Activated CD8-positive, alpha-beta T cell treated with anti-CD3 and anti-CD28 coated beads for 36 hours (primary cell): ENCODE measurements at regions not wholly inside any gene's neighbourhood (a gene's known extent, or its start where the extent isn't known, plus 50 kb on each side); places are given as distances from the start of the nearest gene placed in this dataset.

Experiments used
- ATAC-seq: fragments of 200-7000 bp; cut with Tn5 transposase; one replicate; pipeline ENCODE4 v1.10.0; 2021; ENCODE audit warnings: mild to moderate bottlenecking, moderate library complexity
- CTCF ChIA-PET: fragments of 350-600 bp; sonication (Branson Sonifier 250); formaldehyde crosslinking; loops from one replicate; lab custom pipeline; 2021; ENCODE audit warnings: antibody characterized with exemption; lab: Charles Lee
- POLR2A ChIA-PET: fragments of 350-600 bp; sonication (Branson Sonifier 250); formaldehyde crosslinking; loops from one replicate; lab custom pipeline; 2021; ENCODE audit warnings: antibody characterized with exemption; lab: Charles Lee
- DNase-seq: peaks from one replicate; pipeline ENCODE4 v3.0.0-alpha.2; 2020
- H3K27ac Mint-ChIP-seq: one replicate; pipeline ENCODE4 v1.8.0; 2021; ENCODE audit warnings: mild to moderate bottlenecking, mixed read lengths
- H3K27me3 Mint-ChIP-seq: one replicate; pipeline ENCODE4 v1.8.0; 2021; ENCODE audit warnings: mixed read lengths
- H3K36me3 Mint-ChIP-seq: one replicate; pipeline ENCODE4 v1.8.0; 2021; ENCODE audit warnings: low read depth, mixed read lengths
- H3K4me1 Mint-ChIP-seq: one replicate; pipeline ENCODE4 v1.8.0; 2021; ENCODE audit warnings: low read depth, mixed read lengths
- H3K4me3 Mint-ChIP-seq: one replicate; pipeline ENCODE4 v1.8.0; 2021; ENCODE audit warnings: mild to moderate bottlenecking, moderate library complexity, mixed read lengths
- H3K9me3 Mint-ChIP-seq: one replicate; pipeline ENCODE4 v1.8.0; 2021; ENCODE audit warnings: mixed read lengths
- CTCF ChIP-seq: fragments of 200-600 bp; IDR thresholded peaks from one replicate; pipeline ENCODE4 v1.8.0; 2022; ENCODE audit warnings: antibody characterized with exemption, mild to moderate bottlenecking
- intact Hi-C: fragments of 100-400 bp; cut with micrococcal nuclease; formaldehyde crosslinking; loops from one replicate; pipeline ENCODE4 v1.10.0; 2022

GRCh38 chr6:94401311-94401710 is 982.0 kb upstream of the EPHA7 start:
- no peak for TF ChIP-seq CTCF
- ATAC-seq = no peak

GRCh38 chr6:94394822-94395221 is 975.5 kb upstream of the EPHA7 start:
- intact Hi-C loops = no loop called here
- Mint-ChIP-seq H3K27me3 (no peaks in the 10 kb centered on the region), H3K9me3 (peaks cover 3% of the 10 kb centered on the region), H3K4me3 (no peak overlapping the region), H3K4me1 (no peaks in the 10 kb centered on the region), H3K36me3 (no peaks in the 10 kb centered on the region), H3K27ac (no peak overlapping the region)
- ATAC-seq (no peak), DNase-seq (no peak)
- POLR2A ChIA-PET = no interaction called here
- TF ChIP-seq CTCF = no peak
- CTCF ChIA-PET = no interaction called here

More at GRCh38 chr6:94401311-94401710, 982.0 kb upstream of the EPHA7 start:
- POLR2A ChIA-PET = no interaction called here
- H3K27me3 Mint-ChIP-seq = no peaks in the 10 kb centered on the region
- H3K27ac Mint-ChIP-seq = no peak overlapping the region
- CTCF ChIA-PET = no interaction called here
- no peaks in the 10 kb centered on the region for H3K36me3 Mint-ChIP-seq
- DNase-seq = no peak
- no peaks in the 10 kb centered on the region for H3K4me1 Mint-ChIP-seq
- peaks cover 3% of the 10 kb centered on the region for H3K9me3 Mint-ChIP-seq
- intact Hi-C loops = no loop called here
- H3K4me3 Mint-ChIP-seq = no peak overlapping the region

DNA sequence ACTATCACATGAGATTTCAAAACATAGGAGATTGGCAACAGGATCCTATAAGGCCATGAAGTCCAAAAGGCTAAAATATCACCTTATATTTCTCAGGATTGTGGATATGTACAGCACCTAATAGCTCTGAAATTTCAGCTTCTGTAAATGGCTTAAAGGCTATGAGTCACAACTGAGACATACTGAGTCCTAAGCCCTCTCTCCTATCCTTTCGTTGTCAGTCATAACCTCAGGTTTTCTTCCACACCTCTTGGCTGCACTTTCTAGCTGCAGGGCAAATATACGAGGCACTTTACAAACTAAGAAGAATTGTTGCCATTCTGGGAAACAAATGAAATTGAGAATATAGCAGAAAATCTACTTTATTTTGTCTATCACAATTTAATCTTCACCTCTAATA is 969.9 kb upstream of the EPHA7 start:
- Mint-ChIP-seq H3K4me3 (no peak overlapping the region), H3K9me3 (peaks cover 2% of the 10 kb centered on the region), H3K4me1 (no peaks in the 10 kb centered on the region), H3K36me3 (no peaks in the 10 kb centered on the region), H3K27me3 (no peaks in the 10 kb centered on the region), H3K27ac (no peak overlapping the region)
- no peak for TF ChIP-seq CTCF
- ChIA-PET POLR2A (no interaction called here), CTCF (no interaction called here)
- intact Hi-C loops = no loop called here
- DNase-seq = no peak
- no peak for ATAC-seq

GRCh38 chr6:94377835-94378234 is 958.5 kb upstream of the EPHA7 start:
- TF ChIP-seq CTCF = no peak
- peaks cover 5% of the 10 kb centered on the region for H3K9me3 Mint-ChIP-seq
- no peaks in the 10 kb centered on the region for H3K4me1 Mint-ChIP-seq
- no peak for ATAC-seq
- intact Hi-C loops = no loop called here
- POLR2A ChIA-PET = no interaction called here
- CTCF ChIA-PET = no interaction called here
- no peak overlapping the region for H3K27ac Mint-ChIP-seq
- H3K36me3 Mint-ChIP-seq = no peaks in the 10 kb centered on the region
- no peak overlapping the region for H3K4me3 Mint-ChIP-seq
- no peak for DNase-seq
- no peaks in the 10 kb centered on the region for H3K27me3 Mint-ChIP-seq

GRCh38 chr6:94376876-94377275 is 957.5 kb upstream of the EPHA7 start:
- Mint-ChIP-seq H3K9me3 (peaks cover 5% of the 10 kb centered on the region), H3K4me1 (no peaks in the 10 kb centered on the region), H3K36me3 (no peaks in the 10 kb centered on the region), H3K4me3 (no peak overlapping the region), H3K27ac (no peak overlapping the region), H3K27me3 (no peaks in the 10 kb centered on the region)
- no peak for TF ChIP-seq CTCF
- CTCF ChIA-PET = no interaction called here
- no peak for DNase-seq
- POLR2A ChIA-PET = no interaction called here
- no peak for ATAC-seq
- intact Hi-C loops = no loop called here
